Spleen (tissue), 11 donors: ENCODE measurements at regions not wholly inside any gene's neighbourhood (a gene's known extent, or its start where the extent isn't known, plus 50 kb on each side); places are given as distances from the start of the nearest gene placed in this dataset.

Experiments
- DNase-seq: peaks from one replicate; pipeline ENCODE4 v3.0.0-alpha.2; 2020
- H3K27ac ChIP-seq, 8 donors: fragments of 200-600 bp; sonication (generic) in 7 of 8; 1 replicate in 4 of 8; 2 replicates in 4 of 8; pipeline versions ENCODE4 v1.5.0 to v1.8.0; 2016 to 2021; ENCODE audit warnings: inconsistent platforms in 4 of 8, mild to moderate bottlenecking in 4 of 8, moderate library complexity in 1 of 8
- H3K27me3 ChIP-seq, 7 donors: fragments of 200-600 bp; sonication (generic) in 6 of 7; replicated peaks in 1 of 7; 1 replicate in 4 of 7; 2 replicates in 3 of 7; pipeline versions ENCODE4 v1.5.0 to v1.8.0; 2016 to 2021; ENCODE audit warnings: inconsistent platforms in 3 of 7, mild to moderate bottlenecking in 1 of 7
- H3K36me3 ChIP-seq, 6 donors: fragments of 200-600 bp; sonication (generic) in 5 of 6; 1 replicate in 4 of 6; 2 replicates in 2 of 6; pipeline versions ENCODE4 v1.5.0 to v1.8.0; 2016 to 2021; ENCODE audit warnings: inconsistent platforms in 2 of 6
- H3K4me1 ChIP-seq, 6 donors: fragments of 200-600 bp; sonication (generic) in 5 of 6; 1 replicate in 3 of 6; 2 replicates in 3 of 6; pipeline versions ENCODE4 v1.5.0 to v1.8.0; 2016 to 2021; ENCODE audit warnings: inconsistent platforms in 3 of 6
- H3K4me3 ChIP-seq, 8 donors: fragments of 200-600 bp; sonication (generic) in 7 of 8; 1 replicate in 4 of 8; 2 replicates in 4 of 8; pipeline versions ENCODE4 v1.5.0 to v1.8.0; 2016 to 2021; ENCODE audit warnings: inconsistent platforms in 4 of 8, mild to moderate bottlenecking in 4 of 8, moderate library complexity in 2 of 8
- H3K9me3 ChIP-seq, 8 donors: fragments of 200-600 bp; sonication (generic) in 7 of 8; 1 replicate in 4 of 8; 2 replicates in 4 of 8; pipeline versions ENCODE4 v1.5.0 to v1.8.0; 2016 to 2021; ENCODE audit warnings: inconsistent platforms in 4 of 8
- POLR2A ChIP-seq, 3 donors: fragments of 450-650 bp; IDR thresholded peaks; one replicate each; pipeline ENCODE4 v1.5.1; 2017; ENCODE audit warnings: antibody characterized with exemption in 3 of 3, mild to moderate bottlenecking in 1 of 3
- POLR2AphosphoS5 ChIP-seq, 3 donors: sonication (generic); formaldehyde crosslinking; IDR thresholded peaks; one replicate each; pipeline ENCODE4 v1.5.1; 2017; ENCODE audit warnings: antibody characterized with exemption in 3 of 3
- WGBS, 5 donors: extraction: QIAGEN DNeasy Blood & Tissue Kit in 3 of 5; methylation state at CpG; one replicate each; pipeline versions ENCODE4 v1.1.5 to v1.1.7; 2013 to 2018; 5-methylcytosine and 5-hydroxymethylcytosine counted together
- intact Hi-C: fragments of 100-400 bp; cut with DNase I; formaldehyde crosslinking; loops from one replicate; pipeline ENCODE4 v1.15.0; 2023; ENCODE audit warnings: low total_unique reads
- TF ChIP-seq, protein P1 (sequence below), 11 experiments: fragments of 200-600 bp in 7 of 11; fragments of 450-650 bp in 4 of 11; sonication (generic) in 4 of 11; IDR thresholded peaks in 8 of 11; conservative IDR thresholded peaks in 3 of 11; 1 replicate in 7 of 11; 2 replicates in 4 of 11; pipeline versions ENCODE4 v1.4.0 to v1.8.0; 2016 to 2021; ENCODE audit warnings: antibody characterized with exemption in 11 of 11, inconsistent platforms in 4 of 11, mild to moderate bottlenecking in 1 of 11
- donor health status: healthy with polysubstance abuse.
- donor health status: DM: no; HTN: no; CAD: no; lungs with moderate emphysema.
- donor health status: DM: no; HTN: no; CAD: no.
- donor health status: Bipolar disorder and iron deficiency.
- donor health status: healthy.
- donor health status: DM: no; HTN: no; CAD: no.
- donor health status: DM: yes; HTN: yes; CAD: no.

DNA sequence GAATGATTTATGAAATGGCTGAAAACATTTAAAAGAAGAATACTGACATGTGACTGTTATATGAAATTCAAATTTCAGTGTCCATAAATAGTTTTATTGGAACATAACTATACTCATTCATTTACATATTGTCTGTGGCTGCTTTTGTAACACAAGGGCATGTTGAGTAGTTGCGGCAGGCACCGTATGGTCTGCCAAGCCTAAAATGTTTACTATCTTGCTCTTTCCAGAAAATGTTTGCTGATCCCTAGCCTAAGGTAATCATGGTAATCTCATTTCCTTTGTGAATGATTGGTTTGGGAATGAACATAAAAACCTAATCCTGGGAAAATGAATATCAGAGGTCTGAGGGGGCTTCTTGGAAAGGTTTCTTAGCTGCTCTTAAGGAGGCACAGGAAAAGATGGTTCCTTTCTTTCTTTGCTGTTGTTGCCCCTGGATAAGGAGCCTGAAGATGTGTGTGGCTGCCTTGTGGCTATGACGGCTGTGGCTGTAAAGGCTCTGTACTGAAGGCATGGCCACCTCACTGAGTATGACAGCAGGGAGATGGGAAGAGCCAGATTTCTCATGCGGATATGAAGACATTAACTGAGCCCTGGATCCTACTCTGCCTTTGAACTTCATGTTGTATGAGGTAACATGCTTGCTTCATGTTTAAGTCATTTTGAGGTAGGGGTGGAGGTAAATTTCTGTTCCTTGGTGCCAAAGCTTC, 419.4 kb upstream of the CLINT1 start:
- Histone ChIP-seq H3K27ac (no peak overlapping the region), H3K27me3 (no peaks in the 10 kb centered on the region), H3K36me3 (no peaks in the 10 kb centered on the region), H3K4me3 (no peak overlapping the region), H3K4me1 (no peaks in the 10 kb centered on the region), H3K9me3 (no peaks in the 10 kb centered on the region)
- WGBS, 5 donors, result 92 to 97% (median 97%) methylated on average over 4 of the region's 4 CpGs
- no peak for DNase-seq
- TF ChIP-seq POLR2A (IDR thresholded peaks at IDR 0.05) (no peak), POLR2AphosphoS5 (IDR thresholded peaks at IDR 0.05) (no peak)
- TF ChIP-seq, protein P1, sequence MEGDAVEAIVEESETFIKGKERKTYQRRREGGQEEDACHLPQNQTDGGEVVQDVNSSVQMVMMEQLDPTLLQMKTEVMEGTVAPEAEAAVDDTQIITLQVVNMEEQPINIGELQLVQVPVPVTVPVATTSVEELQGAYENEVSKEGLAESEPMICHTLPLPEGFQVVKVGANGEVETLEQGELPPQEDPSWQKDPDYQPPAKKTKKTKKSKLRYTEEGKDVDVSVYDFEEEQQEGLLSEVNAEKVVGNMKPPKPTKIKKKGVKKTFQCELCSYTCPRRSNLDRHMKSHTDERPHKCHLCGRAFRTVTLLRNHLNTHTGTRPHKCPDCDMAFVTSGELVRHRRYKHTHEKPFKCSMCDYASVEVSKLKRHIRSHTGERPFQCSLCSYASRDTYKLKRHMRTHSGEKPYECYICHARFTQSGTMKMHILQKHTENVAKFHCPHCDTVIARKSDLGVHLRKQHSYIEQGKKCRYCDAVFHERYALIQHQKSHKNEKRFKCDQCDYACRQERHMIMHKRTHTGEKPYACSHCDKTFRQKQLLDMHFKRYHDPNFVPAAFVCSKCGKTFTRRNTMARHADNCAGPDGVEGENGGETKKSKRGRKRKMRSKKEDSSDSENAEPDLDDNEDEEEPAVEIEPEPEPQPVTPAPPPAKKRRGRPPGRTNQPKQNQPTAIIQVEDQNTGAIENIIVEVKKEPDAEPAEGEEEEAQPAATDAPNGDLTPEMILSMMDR (IDR thresholded peaks at IDR 0.05 in 8 of 11, conservative IDR thresholded peaks at IDR 0.05 in 3 of 11), result no peak
- intact Hi-C loops, result no loop called here

DNA sequence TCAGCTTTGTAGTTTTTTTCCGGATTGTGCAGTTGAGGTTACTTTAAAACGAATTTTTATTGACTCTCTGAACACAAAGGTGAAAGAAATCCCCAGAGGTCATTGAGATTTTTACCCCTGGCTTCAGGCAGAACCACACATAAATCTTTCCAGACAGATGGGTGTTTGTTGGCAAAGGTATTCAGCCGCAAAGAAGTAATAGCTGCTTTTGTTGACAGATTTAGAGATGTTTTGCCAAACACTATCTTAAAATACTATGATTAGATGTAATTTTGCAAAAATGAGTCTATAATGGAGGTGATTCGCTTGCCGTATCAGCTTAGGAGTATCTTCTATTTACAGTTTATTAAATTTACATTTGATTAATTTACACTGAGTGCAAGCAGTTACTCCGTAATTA, 418.3 kb upstream of the CLINT1 start:
- WGBS, 5 donors, result 86 to 89% (median 88%) methylated on average over 6 of the region's 6 CpGs
- DNase-seq, result no peak
- TF ChIP-seq POLR2AphosphoS5 (IDR thresholded peaks at IDR 0.05) (no peak), POLR2A (IDR thresholded peaks at IDR 0.05) (no peak)
- TF ChIP-seq, protein P1 (IDR thresholded peaks at IDR 0.05 in 8 of 11, conservative IDR thresholded peaks at IDR 0.05 in 3 of 11), result no peak
- Histone ChIP-seq H3K4me1 (no peaks in the 10 kb centered on the region), H3K4me3 (no peak overlapping the region), H3K27me3 (no peaks in the 10 kb centered on the region), H3K36me3 (no peaks in the 10 kb centered on the region), H3K27ac (no peak overlapping the region), H3K9me3 (no peaks in the 10 kb centered on the region)
- intact Hi-C loops, result no loop called here

DNA sequence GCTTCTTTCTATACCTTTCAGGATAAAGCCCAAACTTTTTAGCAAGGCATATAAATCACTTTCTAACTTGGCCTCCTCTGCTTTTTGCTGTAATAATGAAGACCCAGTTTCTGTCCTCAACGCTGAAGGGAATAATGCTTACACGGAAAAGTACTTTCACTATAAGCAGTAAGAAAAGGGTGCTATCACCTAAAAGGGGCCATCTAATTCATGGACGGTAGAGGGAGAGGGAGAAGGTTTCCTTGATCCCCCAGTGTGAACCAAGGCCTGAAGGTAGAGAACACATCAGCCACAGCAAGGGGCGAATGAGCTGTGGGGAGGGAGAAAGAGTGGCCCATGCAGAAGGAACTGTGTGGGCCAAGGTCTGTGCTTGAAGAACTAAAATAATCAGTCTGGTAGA, 417.7 kb upstream of the CLINT1 start:
- H3K9me3 ChIP-seq, result no peaks in the 10 kb centered on the region
- no peak for TF ChIP-seq POLR2A (IDR thresholded peaks at IDR 0.05)
- TF ChIP-seq, protein P1 (IDR thresholded peaks at IDR 0.05 in 8 of 11, conservative IDR thresholded peaks at IDR 0.05 in 3 of 11), result no peak
- no peak for TF ChIP-seq POLR2AphosphoS5 (IDR thresholded peaks at IDR 0.05)
- no peaks in the 10 kb centered on the region for H3K4me1 ChIP-seq
- H3K27me3 ChIP-seq, result no peaks in the 10 kb centered on the region
- H3K36me3 ChIP-seq, result no peaks in the 10 kb centered on the region
- no peak for DNase-seq
- intact Hi-C loops, result no loop called here
- H3K4me3 ChIP-seq, result no peak overlapping the region
- no peak overlapping the region for H3K27ac ChIP-seq
- WGBS, 5 donors, result 81 to 94% (median 93%) methylated on average over 4 of the region's 4 CpGs

- DNase-seq, result no peak
- TF ChIP-seq, protein P1 (IDR thresholded peaks at IDR 0.05 in 8 of 11, conservative IDR thresholded peaks at IDR 0.05 in 3 of 11), result no peak
- TF ChIP-seq POLR2AphosphoS5 (IDR thresholded peaks at IDR 0.05) (no peak), POLR2A (IDR thresholded peaks at IDR 0.05) (no peak)
- H3K4me1 ChIP-seq, result no peaks in the 10 kb centered on the region
These were observed 416.6 kb upstream of the CLINT1 start for GRCh38 chr5:158275511-158275910.

More at GRCh38 chr5:158275511-158275910, 416.6 kb upstream of the CLINT1 start:
- no peaks in the 10 kb centered on the region for H3K27me3 ChIP-seq
- H3K36me3 ChIP-seq, result no peaks in the 10 kb centered on the region
- WGBS, 5 donors, result 81 to 87% (median 83%) methylated on average over 6 of the region's 6 CpGs
- intact Hi-C loops, result no loop called here
- no peak overlapping the region for H3K27ac ChIP-seq
- no peak overlapping the region for H3K4me3 ChIP-seq
- no peaks in the 10 kb centered on the region for H3K9me3 ChIP-seq
